ENCODE measurements at regions not wholly inside any gene's neighbourhood (a gene's known extent, or its start where the extent isn't known, plus 50 kb on each side); places are given as distances from the start of the nearest gene placed in this dataset.

DNA sequence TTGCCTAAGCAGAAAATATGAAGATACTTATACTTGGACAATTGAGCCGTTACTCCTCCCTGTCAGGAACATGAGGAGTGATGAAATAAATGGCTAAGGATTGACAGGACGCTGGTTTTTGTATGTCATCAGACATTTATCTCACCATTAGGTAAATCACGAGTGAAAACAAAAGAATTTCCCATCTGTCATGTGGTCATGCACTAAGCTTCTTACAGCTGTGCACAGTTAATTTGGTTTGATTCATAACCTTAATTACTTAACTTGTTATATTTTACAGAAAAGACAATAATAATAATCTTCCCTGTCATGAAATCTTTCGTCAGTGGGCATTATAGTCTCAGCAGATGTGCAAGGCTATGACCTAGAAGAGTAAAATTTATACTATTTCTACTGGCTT lies 266.5 kb downstream of the HGF start:
- TF ChIP-seq, protein P1, sequence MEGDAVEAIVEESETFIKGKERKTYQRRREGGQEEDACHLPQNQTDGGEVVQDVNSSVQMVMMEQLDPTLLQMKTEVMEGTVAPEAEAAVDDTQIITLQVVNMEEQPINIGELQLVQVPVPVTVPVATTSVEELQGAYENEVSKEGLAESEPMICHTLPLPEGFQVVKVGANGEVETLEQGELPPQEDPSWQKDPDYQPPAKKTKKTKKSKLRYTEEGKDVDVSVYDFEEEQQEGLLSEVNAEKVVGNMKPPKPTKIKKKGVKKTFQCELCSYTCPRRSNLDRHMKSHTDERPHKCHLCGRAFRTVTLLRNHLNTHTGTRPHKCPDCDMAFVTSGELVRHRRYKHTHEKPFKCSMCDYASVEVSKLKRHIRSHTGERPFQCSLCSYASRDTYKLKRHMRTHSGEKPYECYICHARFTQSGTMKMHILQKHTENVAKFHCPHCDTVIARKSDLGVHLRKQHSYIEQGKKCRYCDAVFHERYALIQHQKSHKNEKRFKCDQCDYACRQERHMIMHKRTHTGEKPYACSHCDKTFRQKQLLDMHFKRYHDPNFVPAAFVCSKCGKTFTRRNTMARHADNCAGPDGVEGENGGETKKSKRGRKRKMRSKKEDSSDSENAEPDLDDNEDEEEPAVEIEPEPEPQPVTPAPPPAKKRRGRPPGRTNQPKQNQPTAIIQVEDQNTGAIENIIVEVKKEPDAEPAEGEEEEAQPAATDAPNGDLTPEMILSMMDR (IDR thresholded peaks at IDR 0.05; ENCODE audit: low read depth, low read length, missing input control), result no peak
- no peak for TF ChIP-seq HNF4G (IDR thresholded peaks at IDR 0.05)
- TF ChIP-seq GABPA (IDR thresholded peaks at IDR 0.05 in 1 of 2, conservative IDR thresholded peaks at IDR 0.05 in 1 of 2), result no peak
- TF ChIP-seq FOXA2 (IDR thresholded peaks at IDR 0.05), result no peak
- TF ChIP-seq HNF4A (conservative IDR thresholded peaks at IDR 0.05), result no peak
- no peak for TF ChIP-seq RAD21 (IDR thresholded peaks at IDR 0.05)
- TF ChIP-seq JUND (IDR thresholded peaks at IDR 0.05), result no peak
- TF ChIP-seq NR2F2 (IDR thresholded peaks at IDR 0.05), result no peak
- TF ChIP-seq TAF1 (conservative IDR thresholded peaks at IDR 0.05), result no peak
- TF ChIP-seq, protein P2, sequence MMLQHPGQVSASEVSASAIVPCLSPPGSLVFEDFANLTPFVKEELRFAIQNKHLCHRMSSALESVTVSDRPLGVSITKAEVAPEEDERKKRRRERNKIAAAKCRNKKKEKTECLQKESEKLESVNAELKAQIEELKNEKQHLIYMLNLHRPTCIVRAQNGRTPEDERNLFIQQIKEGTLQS (IDR thresholded peaks at IDR 0.05), result no peak
- no peak for TF ChIP-seq FOXA1 (IDR thresholded peaks at IDR 0.05)
- TF ChIP-seq EGR1 (IDR thresholded peaks at IDR 0.05; ENCODE audit: low read depth in 2 of 2), result no peak

DNA sequence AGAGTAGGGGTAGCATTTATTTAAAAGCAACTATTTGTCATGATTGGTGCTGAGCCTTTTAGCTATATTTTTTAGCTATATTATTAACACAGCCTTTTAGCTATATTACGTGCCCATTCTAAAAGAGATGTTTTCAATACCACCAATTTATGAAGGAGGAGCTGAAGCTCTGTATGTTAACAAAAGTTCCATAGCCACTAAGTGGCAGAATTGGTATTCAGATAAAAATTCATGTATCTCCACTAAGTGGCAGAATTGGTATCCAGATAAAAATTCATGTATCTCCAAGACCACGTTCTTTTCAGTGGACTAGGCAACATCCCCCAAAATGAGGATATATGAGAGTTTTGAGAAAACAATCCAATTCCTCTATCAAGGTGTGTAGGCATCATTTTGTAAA lies 268.6 kb downstream of the HGF start:
- WGBS, result 67% methylated on average over 2 of the region's 2 CpGs
- no peak overlapping the region for H3K27ac ChIP-seq (ENCODE audit: low read depth in 1 of 2, low read length in 2 of 2)
- no peak overlapping the region for H3K9ac ChIP-seq (ENCODE audit: low read depth in 1 of 2, low read length in 2 of 2)
- peaks cover 0 to 6% (median 2%) of the 10 kb centered on the region in 4 donors for H3K4me1 ChIP-seq (ENCODE audit: control insufficient read depth in 4 of 4, insufficient read depth in 4 of 4, low read length in 3 of 4)
- no peak for DNase-seq (ENCODE audit: low spot score)
- no peaks in the 10 kb centered on the region for H3K27me3 ChIP-seq (ENCODE audit: control insufficient read depth in 4 of 4, insufficient read depth in 4 of 4, low read length in 3 of 4)
- peak; percentile 32 to 47 for TF ChIP-seq RAD21 (IDR thresholded peaks at IDR 0.05)
- TF ChIP-seq, protein P2 (IDR thresholded peaks at IDR 0.05), result no peak
- no peaks in the 10 kb centered on the region for H3K9me3 ChIP-seq (ENCODE audit: control insufficient read depth in 4 of 4, low read length in 3 of 4)
- no peak overlapping the region for H3K4me3 ChIP-seq (ENCODE audit: low read depth in 1 of 3, low read length in 3 of 3)
- H3K36me3 ChIP-seq (ENCODE audit: control insufficient read depth in 4 of 4, insufficient read depth in 3 of 4, low read depth in 1 of 4, low read length in 3 of 4), result no peaks in the 10 kb centered on the region

More for the DNA sequence above, 266.5 kb downstream of the HGF start:
- Histone ChIP-seq H3K27ac (ENCODE audit: low read depth in 1 of 2, low read length in 2 of 2) (no peak overlapping the region), H3K9me3 (ENCODE audit: control insufficient read depth in 4 of 4, low read length in 3 of 4) (no peaks in the 10 kb centered on the region), H3K4me1 (ENCODE audit: control insufficient read depth in 4 of 4, insufficient read depth in 4 of 4, low read length in 3 of 4) (peaks cover 0 to 6% (median 2%) of the 10 kb centered on the region in 4 donors), H3K9ac (ENCODE audit: low read depth in 1 of 2, low read length in 2 of 2) (no peak overlapping the region), H3K36me3 (ENCODE audit: control insufficient read depth in 4 of 4, insufficient read depth in 3 of 4, low read depth in 1 of 4, low read length in 3 of 4) (no peaks in the 10 kb centered on the region), H3K27me3 (ENCODE audit: control insufficient read depth in 4 of 4, insufficient read depth in 4 of 4, low read length in 3 of 4) (no peaks in the 10 kb centered on the region), H3K4me3 (ENCODE audit: low read depth in 1 of 3, low read length in 3 of 3) (no peak overlapping the region)
- no peak for DNase-seq (ENCODE audit: low spot score)
- WGBS, result 85% methylated on average over 4 of the region's 4 CpGs

DNA sequence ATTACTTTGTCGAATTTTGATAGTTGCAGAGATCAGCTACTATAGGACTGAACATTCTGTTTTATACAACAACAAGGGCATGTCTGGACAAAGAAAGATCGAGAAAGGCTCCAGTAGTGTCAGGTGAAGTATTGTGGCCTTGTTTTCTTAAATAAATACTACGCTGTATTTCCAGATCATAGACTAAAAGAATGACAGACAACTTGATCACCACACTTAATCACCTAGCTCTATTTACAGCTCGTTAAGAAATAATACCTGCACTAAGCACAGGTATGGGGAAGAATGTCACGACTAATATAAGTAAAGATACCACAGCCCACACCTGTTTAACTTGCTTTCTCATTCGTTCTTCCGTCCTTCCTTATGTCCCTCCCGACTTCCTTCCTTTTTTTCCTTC lies 269.2 kb downstream of the HGF start:
- H3K4me3 ChIP-seq (ENCODE audit: low read depth in 1 of 3, low read length in 3 of 3), result no peak overlapping the region
- H3K4me1 ChIP-seq (ENCODE audit: control insufficient read depth in 4 of 4, insufficient read depth in 4 of 4, low read length in 3 of 4), result peaks cover 0 to 6% (median 2%) of the 10 kb centered on the region in 4 donors
- TF ChIP-seq TAF1 (conservative IDR thresholded peaks at IDR 0.05) (no peak), JUND (IDR thresholded peaks at IDR 0.05) (no peak)
- H3K9ac ChIP-seq (ENCODE audit: low read depth in 1 of 2, low read length in 2 of 2), result no peak overlapping the region
- no peak for DNase-seq (ENCODE audit: low spot score)
- H3K36me3 ChIP-seq (ENCODE audit: control insufficient read depth in 4 of 4, insufficient read depth in 3 of 4, low read depth in 1 of 4, low read length in 3 of 4), result no peaks in the 10 kb centered on the region
- H3K27me3 ChIP-seq (ENCODE audit: control insufficient read depth in 4 of 4, insufficient read depth in 4 of 4, low read length in 3 of 4), result no peaks in the 10 kb centered on the region
- no peaks in the 10 kb centered on the region for H3K9me3 ChIP-seq (ENCODE audit: control insufficient read depth in 4 of 4, low read length in 3 of 4)
- WGBS, result 86% methylated on average over 8 of the region's 8 CpGs
- no peak overlapping the region for H3K27ac ChIP-seq (ENCODE audit: low read depth in 1 of 2, low read length in 2 of 2)
